Breast epithelium (tissue), 4 donors: ENCODE measurements at regions not wholly inside any gene's neighbourhood (a gene's known extent, or its start where the extent isn't known, plus 50 kb on each side); places are given as distances from the start of the nearest gene placed in this dataset.
"Not testable (repeated sequence)": the region's sequence is repeated elsewhere in the genome, so short reads cannot be mapped to it uniquely, and the experiment has no call there.

Experiments
- DNase-seq, 2 donors: peaks; one replicate each; pipeline ENCODE4 v3.0.0-alpha.2; 2019; ENCODE audit warnings: low spot score in 2 of 2
- H3K27ac ChIP-seq, 2 donors: fragments of 200-600 bp; sonication (generic) in 1 of 2; one replicate each; pipeline ENCODE4 v1.5.1; 2016 to 2019; ENCODE audit warnings: mild to moderate bottlenecking in 1 of 2
- H3K27me3 ChIP-seq, 2 donors: fragments of 200-600 bp; sonication (generic) in 1 of 2; one replicate each; pipeline versions ENCODE4 v1.5.1 to v1.6.0; 2017 to 2019; ENCODE audit warnings: control low read depth in 1 of 2, mild to moderate bottlenecking in 1 of 2
- H3K36me3 ChIP-seq: fragments of 200-600 bp; one replicate; pipeline ENCODE4 v1.5.1; 2019
- H3K4me1 ChIP-seq, 2 donors: fragments of 200-600 bp; sonication (generic); one replicate each; pipeline ENCODE4 v1.5.1; 2016 to 2019; ENCODE audit warnings: control low read depth in 1 of 2
- H3K4me3 ChIP-seq, 3 donors: fragments of 200-600 bp; sonication (generic); 1 replicate in 2 of 3; 2 replicates in 1 of 3; pipeline ENCODE4 v1.5.1; 2016 to 2019; ENCODE audit warnings: mild to moderate bottlenecking in 3 of 3, moderate library complexity in 2 of 3
- H3K9me3 ChIP-seq, 2 donors: fragments of 200-600 bp; sonication (generic) in 1 of 2; one replicate each; pipeline ENCODE4 v1.5.1; 2016 to 2019; ENCODE audit warnings: control low read depth in 1 of 2
- CTCF ChIP-seq, 3 donors: fragments of 450-650 bp; IDR thresholded peaks; one replicate each; pipeline ENCODE4 v1.5.1; 2016 to 2017; ENCODE audit warnings: antibody characterized with exemption in 3 of 3, mild to moderate bottlenecking in 3 of 3, moderate library complexity in 3 of 3
- POLR2A ChIP-seq: fragments of 450-650 bp; IDR thresholded peaks from one replicate; pipeline ENCODE4 v1.6.1; 2016; ENCODE audit warnings: antibody characterized with exemption, mild to moderate bottlenecking, moderate library complexity
- POLR2AphosphoS5 ChIP-seq, 3 donors: sonication (generic); formaldehyde crosslinking; IDR thresholded peaks; one replicate each; pipeline ENCODE4 v1.6.1; 2017; ENCODE audit warnings: antibody characterized with exemption in 3 of 3
- intact Hi-C: fragments of 100-400 bp; cut with DNase I; formaldehyde crosslinking; loops from one replicate; pipeline ENCODE4 v1.15.1; 2023; ENCODE audit warnings: low total_unique reads

DNA sequence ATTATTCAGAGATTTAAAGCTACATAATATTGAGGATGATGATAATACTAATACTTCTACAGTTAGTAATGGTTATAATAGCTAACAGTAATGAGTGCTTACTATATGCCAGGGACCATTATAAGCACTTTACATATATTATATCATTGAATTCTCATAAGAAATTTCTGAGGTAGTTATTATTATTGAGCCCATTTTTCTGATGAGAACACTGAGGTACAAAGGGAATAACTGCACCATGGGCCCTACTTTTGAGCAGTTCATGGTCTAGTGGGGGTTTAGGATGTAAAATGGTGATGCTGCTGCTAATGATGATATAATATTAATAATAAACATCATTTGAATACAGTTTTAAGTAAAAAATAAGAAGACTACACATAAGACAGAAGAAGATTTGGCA is 64.2 kb upstream of the SPDL1 start:
- Histone ChIP-seq H3K27ac (no peak overlapping the region), H3K27me3 (no peaks in the 10 kb centered on the region), H3K9me3 (peaks cover 0 to 3% of the 10 kb centered on the region in 2 donors), H3K4me1 (no peaks in the 10 kb centered on the region), H3K36me3 (no peaks in the 10 kb centered on the region), H3K4me3 (no peak overlapping the region)
- TF ChIP-seq POLR2A, result no peak
- no peak for TF ChIP-seq POLR2AphosphoS5 (IDR thresholded peaks at IDR 0.05)
- TF ChIP-seq CTCF (IDR thresholded peaks at IDR 0.05), result no peak
- DNase-seq, result no peak
- intact Hi-C loops, result no loop called here

GRCh38 chr5:169518779-169519178 is 64.8 kb upstream of the SPDL1 start:
- intact Hi-C loops, H3K27me3 ChIP-seq, H3K4me3 ChIP-seq, H3K4me1 ChIP-seq, DNase-seq, H3K27ac ChIP-seq, H3K36me3 ChIP-seq, H3K9me3 ChIP-seq: not testable (repeated sequence)

GRCh38 chr5:169512385-169512784 is 71.2 kb upstream of the SPDL1 start:
- TF ChIP-seq CTCF (IDR thresholded peaks at IDR 0.05) (no peak), POLR2A (no peak), POLR2AphosphoS5 (IDR thresholded peaks at IDR 0.05) (no peak)
- intact Hi-C loops, result no loop called here

DNA sequence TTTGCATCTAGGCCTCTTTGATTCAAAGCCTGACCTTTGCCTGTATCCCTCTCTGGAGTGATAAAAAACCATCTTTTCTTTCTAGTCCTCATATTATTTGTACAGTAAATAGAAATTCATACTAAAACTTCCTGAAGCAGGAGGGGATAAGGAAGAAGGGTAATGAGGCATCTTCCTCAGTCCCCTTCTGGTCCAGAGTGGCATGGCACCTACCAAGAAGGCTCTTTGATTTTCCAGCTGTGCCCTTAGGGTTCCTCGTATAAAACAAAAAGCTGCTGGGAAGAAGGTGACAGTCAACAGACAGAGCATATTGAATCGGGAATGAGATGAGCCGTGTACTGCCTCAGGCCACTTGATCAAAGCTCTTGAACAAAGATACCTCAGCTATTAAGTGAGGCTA is 71.9 kb upstream of the SPDL1 start:
- intact Hi-C loops, result no loop called here
- no peak overlapping the region for H3K4me3 ChIP-seq
- no peaks in the 10 kb centered on the region for H3K36me3 ChIP-seq
- H3K4me1 ChIP-seq, result no peaks in the 10 kb centered on the region
- TF ChIP-seq POLR2A (no peak), POLR2AphosphoS5 (IDR thresholded peaks at IDR 0.05) (no peak), CTCF (IDR thresholded peaks at IDR 0.05) (no peak)
- no peaks in the 10 kb centered on the region for H3K27me3 ChIP-seq
- no peak for DNase-seq
- H3K9me3 ChIP-seq, result no peaks in the 10 kb centered on the region
- no peak overlapping the region for H3K27ac ChIP-seq

More at GRCh38 chr5:169512385-169512784, 71.2 kb upstream of the SPDL1 start:
- H3K27ac ChIP-seq, result no peak overlapping the region
- H3K36me3 ChIP-seq, result no peaks in the 10 kb centered on the region
- no peaks in the 10 kb centered on the region for H3K4me1 ChIP-seq
- H3K9me3 ChIP-seq, result no peaks in the 10 kb centered on the region
- no peak overlapping the region for H3K4me3 ChIP-seq
- H3K27me3 ChIP-seq, result no peaks in the 10 kb centered on the region
- DNase-seq, result no peak

- Histone ChIP-seq H3K4me3 (no peak overlapping the region), H3K4me1 (no peaks in the 10 kb centered on the region), H3K27ac (no peak overlapping the region), H3K36me3 (no peaks in the 10 kb centered on the region), H3K27me3 (no peaks in the 10 kb centered on the region), H3K9me3 (no peaks in the 10 kb centered on the region)
- no peak for DNase-seq
- intact Hi-C loops, result no loop called here
- TF ChIP-seq POLR2AphosphoS5 (IDR thresholded peaks at IDR 0.05) (no peak), POLR2A (no peak), CTCF (IDR thresholded peaks at IDR 0.05) (no peak)
These were observed 76.5 kb upstream of the SPDL1 start for GRCh38 chr5:169507051-169507450.

DNA sequence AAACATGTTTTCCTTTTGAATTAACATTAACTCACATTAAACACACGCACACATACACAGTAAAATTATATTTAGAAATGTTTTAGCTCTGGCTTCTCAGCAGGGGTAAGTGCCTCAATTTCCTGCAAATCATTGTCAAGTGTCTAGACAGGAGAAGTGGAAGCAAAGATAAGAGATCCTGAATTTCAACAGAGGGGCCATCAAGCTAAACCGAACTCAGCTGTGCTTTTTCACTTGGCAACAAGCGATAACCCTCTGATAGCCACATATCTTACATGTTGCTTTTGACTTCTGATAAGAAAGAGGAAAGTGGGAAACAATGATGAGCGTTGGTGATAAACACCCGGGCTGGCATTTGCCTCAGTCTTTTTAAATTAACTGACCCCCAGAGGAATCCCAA is 79.7 kb upstream of the SPDL1 start:
- Histone ChIP-seq H3K36me3 (no peaks in the 10 kb centered on the region), H3K4me3 (no peak overlapping the region), H3K9me3 (no peaks in the 10 kb centered on the region), H3K4me1 (no peaks in the 10 kb centered on the region), H3K27me3 (no peaks in the 10 kb centered on the region), H3K27ac (no peak overlapping the region)
- DNase-seq, result no peak
- no peak for TF ChIP-seq CTCF (IDR thresholded peaks at IDR 0.05)
- TF ChIP-seq POLR2AphosphoS5 (IDR thresholded peaks at IDR 0.05), result no peak
- TF ChIP-seq POLR2A, result no peak
- intact Hi-C loops, result no loop called here
